HG03439 (cell line): ENCODE measurements at regions not wholly inside any gene's neighbourhood (a gene's known extent, or its start where the extent isn't known, plus 50 kb on each side); places are given as distances from the start of the nearest gene placed in this dataset.
"Not testable (repeated sequence)": the region's sequence is repeated elsewhere in the genome, so short reads cannot be mapped to it uniquely, and the experiment has no call there.

ENCODE experiments used
- ATAC-seq: cut with Tn5 transposase; IDR thresholded peaks from one replicate; pipeline ENCODE4 v1.9.1; 2021; ENCODE audit warnings: mild to moderate bottlenecking, moderate library complexity; ENCODE audit not compliant: unreplicated experiment

GRCh38 chr9:66764799-66765493 is 135.6 kb upstream of the ZNF658 start:
- ATAC-seq = peak; percentile 96

- ATAC-seq = not testable (repeated sequence)
Observed at GRCh38 chr9:66765531-66765930, 135.0 kb upstream of the ZNF658 start.

- ATAC-seq = not testable (repeated sequence)
Observed at GRCh38 chr9:66771504-66771903, 129.0 kb upstream of the ZNF658 start.

GRCh38 chr9:66774618-66775017 is 125.9 kb upstream of the ZNF658 start:
- ATAC-seq = not testable (repeated sequence)

GRCh38 chr9:66779944-66780661 is 120.4 kb upstream of the ZNF658 start:
- ATAC-seq = not testable (repeated sequence)

- not testable (repeated sequence) for ATAC-seq
Observed at GRCh38 chr9:66781240-66781639, 119.3 kb upstream of the ZNF658 start.

GRCh38 chr9:66782010-66782409 is 118.5 kb upstream of the ZNF658 start:
- ATAC-seq = not testable (repeated sequence)

GRCh38 chr9:66785603-66786002 is 114.9 kb upstream of the ZNF658 start:
- ATAC-seq = not testable (repeated sequence)

GRCh38 chr9:66791092-66791750 is 109.3 kb upstream of the ZNF658 start:
- ATAC-seq = not testable (repeated sequence)

- not testable (repeated sequence) for ATAC-seq
Observed at GRCh38 chr9:66794769-66795168, 105.8 kb upstream of the ZNF658 start.

- not testable (repeated sequence) for ATAC-seq
Observed at GRCh38 chr9:66795723-66796503, 104.6 kb upstream of the ZNF658 start.

GRCh38 chr9:66797905-66798616 is 102.5 kb upstream of the ZNF658 start:
- not testable (repeated sequence) for ATAC-seq

GRCh38 chr9:66803619-66804018 is 96.9 kb upstream of the ZNF658 start:
- ATAC-seq = not testable (repeated sequence)

GRCh38 chr9:66810247-66810646 is 90.3 kb upstream of the ZNF658 start:
- not testable (repeated sequence) for ATAC-seq

GRCh38 chr9:66812367-66812766 is 88.2 kb upstream of the ZNF658 start:
- not testable (repeated sequence) for ATAC-seq

- ATAC-seq = not testable (repeated sequence)
Observed at GRCh38 chr9:66812967-66813366, 87.6 kb upstream of the ZNF658 start.

- not testable (repeated sequence) for ATAC-seq
Observed at GRCh38 chr9:66814038-66814437, 86.5 kb upstream of the ZNF658 start.

GRCh38 chr9:66819510-66819909 is 81.0 kb upstream of the ZNF658 start:
- not testable (repeated sequence) for ATAC-seq

GRCh38 chr9:66820014-66820660 is 80.4 kb upstream of the ZNF658 start:
- not testable (repeated sequence) for ATAC-seq

GRCh38 chr9:66824169-66824568 is 76.4 kb upstream of the ZNF658 start:
- ATAC-seq = not testable (repeated sequence)
